NCI-H446 (cell line): ENCODE measurements at regions not wholly inside any gene's neighbourhood (a gene's known extent, or its start where the extent isn't known, plus 50 kb on each side); places are given as distances from the start of the nearest gene placed in this dataset.
"Not testable (repeated sequence)": the region's sequence is repeated elsewhere in the genome, so short reads cannot be mapped to it uniquely, and the experiment has no call there.

Experiments used
- DNase-seq, 2 experiments: peaks; one replicate each; lab custom pipeline; 2025; lab: John Stamatoyannopoulos, UW

DNA sequence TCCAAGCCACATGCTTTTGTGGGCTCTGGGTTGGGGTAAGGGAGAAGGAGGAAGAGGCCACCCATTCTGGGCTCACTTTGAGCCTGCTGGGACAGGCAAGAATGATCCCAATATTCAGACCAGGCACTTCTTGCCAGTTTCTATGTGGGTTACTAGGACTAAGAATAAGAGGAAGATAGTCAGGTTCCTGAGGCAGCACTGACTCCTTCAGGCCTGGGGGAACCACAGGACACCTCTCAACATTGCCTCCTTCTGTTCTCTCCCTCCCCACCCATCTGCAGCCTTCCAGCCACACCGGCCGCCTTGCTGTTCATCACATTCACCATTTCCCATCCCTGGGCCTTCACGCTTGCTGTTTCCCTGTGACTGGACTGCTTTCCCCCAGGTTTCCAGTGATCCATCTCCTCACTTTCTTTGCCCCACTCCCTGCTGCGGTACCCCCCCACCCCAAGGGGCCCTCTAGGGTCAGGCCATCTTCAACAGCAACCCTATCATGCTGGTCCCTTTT, 69.2 kb upstream of the SIRPA start:
- no peak for DNase-seq

- no peak for DNase-seq
These were observed 69.7 kb upstream of the SIRPA start for GRCh38 chr20:1825507-1825906.

- no peak for DNase-seq
These were observed 70.4 kb upstream of the SIRPA start for GRCh38 chr20:1824834-1825233.

GRCh38 chr20:1824181-1824580, 71.0 kb upstream of the SIRPA start:
- no peak for DNase-seq

- DNase-seq, result no peak
These were observed 71.8 kb upstream of the SIRPA start for GRCh38 chr20:1823450-1823844.

DNA sequence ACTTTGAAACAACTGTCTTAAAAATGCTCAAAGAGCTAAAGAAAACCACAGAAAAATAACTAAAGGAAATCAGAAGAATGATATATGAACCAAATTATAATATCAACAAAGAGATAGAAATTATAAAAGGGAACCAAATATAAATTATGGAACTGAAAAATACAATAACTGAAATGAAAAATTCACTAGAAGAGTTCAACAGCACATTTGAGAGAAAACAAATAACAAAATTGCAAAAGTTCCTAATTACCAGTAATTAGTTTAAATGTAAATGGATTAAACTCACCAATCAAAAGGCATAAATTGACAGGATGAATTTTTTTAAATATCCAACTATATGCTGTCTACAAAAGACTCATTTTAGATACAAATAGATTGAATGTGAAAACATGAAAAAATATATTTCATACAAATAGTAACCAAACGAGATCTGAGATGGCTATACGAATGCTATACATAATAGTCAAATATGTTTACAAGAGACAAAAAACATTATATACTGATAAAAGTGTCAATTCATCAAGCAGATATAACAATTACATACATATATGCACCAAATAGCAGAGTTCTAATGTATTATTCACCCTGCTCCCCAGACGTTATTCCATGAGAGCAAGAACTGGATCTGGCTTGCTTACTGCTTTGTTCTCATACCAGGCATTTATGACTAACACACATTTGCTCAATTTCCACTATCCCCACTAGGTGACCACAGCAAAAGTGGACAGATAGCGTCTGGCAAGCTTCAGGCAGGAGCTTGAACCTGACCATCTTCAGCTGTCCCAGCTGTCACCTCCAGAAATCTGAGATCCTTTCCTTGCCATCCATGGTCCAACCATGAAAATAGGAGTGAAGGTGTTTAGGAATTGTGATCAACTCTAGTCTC, 72.4 kb upstream of the SIRPA start:
- no peak for DNase-seq

DNA sequence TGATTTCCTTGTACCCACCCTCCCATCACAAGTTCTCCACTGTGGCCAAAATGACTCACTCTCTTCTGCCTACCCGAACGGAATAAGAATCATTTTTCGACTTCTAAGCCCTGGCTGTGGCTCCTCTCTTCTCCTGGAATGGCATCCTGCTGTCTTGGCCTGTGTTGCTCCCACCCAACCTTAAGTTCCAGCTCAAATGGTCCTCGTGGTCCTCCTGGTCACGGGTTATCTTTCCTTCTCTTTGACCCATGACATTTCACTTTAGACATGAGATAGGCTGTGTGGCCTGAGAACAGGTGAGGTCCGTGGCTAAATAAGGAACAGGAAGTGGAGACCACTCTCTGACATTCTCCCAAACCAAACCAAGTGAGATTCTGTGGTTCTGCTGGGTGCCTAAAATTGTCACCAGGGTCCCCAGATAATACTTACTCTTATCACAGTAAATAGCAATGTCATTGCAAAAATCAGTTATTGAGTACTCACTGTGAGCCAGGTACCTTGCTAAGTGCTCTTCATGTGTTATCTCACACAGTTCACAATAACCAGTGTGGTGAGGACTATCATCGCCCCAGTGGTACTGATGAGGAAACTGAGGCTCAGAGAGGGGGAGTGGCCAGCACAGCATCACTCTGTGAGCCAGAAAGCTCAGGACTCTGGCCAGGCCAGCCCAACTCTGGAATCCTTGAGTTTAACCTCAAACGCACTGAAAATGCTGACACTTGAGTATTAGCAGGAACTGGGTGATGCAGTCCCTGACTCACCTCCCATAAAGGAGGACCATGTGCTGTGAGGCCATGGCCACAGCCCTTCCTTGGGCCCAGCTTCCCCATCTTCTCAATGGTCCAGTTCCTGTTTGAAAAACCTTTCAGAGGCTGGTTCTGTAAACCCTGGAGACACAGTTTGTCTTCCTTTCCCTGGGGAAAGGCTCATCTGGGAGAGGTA, 74.8 kb upstream of the SIRPA start:
- DNase-seq, result peak in 1 of 2 experiments; percentile 18

GRCh38 chr20:1819311-1820137, 75.7 kb upstream of the SIRPA start:
- peak in 1 of 2 experiments; percentile 30 for DNase-seq

DNA sequence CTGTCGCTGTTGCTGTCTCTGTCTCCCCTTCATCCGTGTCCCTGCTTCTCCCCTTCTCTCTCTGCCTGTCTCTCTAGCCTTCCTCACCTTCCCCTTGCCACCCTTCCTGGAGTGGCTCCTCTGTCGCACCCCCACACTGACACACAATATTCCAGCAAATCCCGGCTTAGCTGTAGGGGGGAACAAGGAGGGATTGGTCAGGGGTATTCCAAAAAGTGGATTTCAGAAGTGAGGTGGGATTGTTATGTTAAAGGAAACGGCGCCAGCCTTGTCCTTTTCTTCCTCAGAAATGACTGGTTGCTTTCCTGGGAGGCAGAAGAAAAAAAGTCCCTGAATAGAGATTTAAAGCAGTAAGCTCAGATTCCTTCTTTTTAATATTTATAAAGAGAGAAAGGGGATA, 76.3 kb upstream of the SIRPA start:
- DNase-seq, result no peak

- no peak for DNase-seq
These were observed 76.9 kb upstream of the SIRPA start for GRCh38 chr20:1818247-1818840.

- peak in 1 of 2 experiments; percentile 18 for DNase-seq
These were observed 77.5 kb upstream of the SIRPA start for GRCh38 chr20:1817577-1818211.

GRCh38 chr20:1816384-1817381, 78.5 kb upstream of the SIRPA start:
- peak; percentile 97 to 98 for DNase-seq

DNA sequence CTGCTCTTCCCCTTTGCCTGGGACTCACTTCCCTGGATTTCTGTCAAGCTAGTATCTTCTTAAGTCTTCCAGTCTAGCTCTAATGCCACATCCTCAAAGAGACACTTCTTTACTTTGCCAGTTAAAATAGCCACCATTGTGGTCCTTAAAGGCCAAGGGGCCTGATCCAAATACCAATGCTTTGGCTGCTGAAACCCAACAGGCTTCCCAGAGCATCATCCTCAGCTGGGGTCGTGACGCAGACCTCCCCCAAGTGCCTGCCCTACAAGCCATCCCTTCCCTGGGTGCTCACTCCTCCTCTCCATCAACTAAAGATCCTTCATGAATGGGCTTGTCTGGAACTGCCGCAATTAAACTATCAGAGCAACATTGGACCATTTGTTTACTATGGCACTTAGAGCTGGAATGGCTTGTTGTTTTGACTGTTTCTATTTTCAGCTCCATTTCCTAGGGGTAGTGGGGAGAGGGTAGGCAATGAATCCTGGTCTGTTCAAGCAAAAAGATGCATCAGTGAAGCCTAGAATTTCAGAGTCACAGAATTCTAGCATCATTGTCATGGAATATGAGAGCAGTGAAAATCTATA, 79.6 kb upstream of the SIRPA start:
- DNase-seq, result peak; percentile 70 to 74

GRCh38 chr20:1814861-1815260, 80.3 kb upstream of the SIRPA start:
- DNase-seq, result not testable (repeated sequence)

- DNase-seq, result no peak
These were observed 81.3 kb upstream of the SIRPA start for GRCh38 chr20:1813674-1814635.

DNA sequence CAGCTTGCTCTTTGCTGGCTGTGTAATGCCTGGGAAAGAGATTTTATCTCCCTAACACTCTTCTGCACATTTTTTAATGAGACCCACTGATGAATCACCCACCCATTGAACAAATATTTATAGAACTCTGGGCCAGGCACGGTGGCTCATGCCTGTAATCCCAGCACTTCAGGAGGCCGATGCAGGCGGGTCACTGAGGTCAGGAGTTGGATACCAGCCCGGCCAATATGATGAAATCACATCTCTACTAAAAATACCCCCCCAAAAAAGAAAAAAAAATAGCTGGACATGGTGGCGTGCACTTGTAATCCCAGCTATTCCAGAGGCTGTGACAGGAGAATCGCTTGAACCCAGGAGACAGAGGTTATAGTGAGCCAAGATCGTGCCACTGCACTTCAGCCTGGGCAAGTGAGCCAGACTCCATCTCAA, 82.1 kb upstream of the SIRPA start:
- DNase-seq, result no peak

DNA sequence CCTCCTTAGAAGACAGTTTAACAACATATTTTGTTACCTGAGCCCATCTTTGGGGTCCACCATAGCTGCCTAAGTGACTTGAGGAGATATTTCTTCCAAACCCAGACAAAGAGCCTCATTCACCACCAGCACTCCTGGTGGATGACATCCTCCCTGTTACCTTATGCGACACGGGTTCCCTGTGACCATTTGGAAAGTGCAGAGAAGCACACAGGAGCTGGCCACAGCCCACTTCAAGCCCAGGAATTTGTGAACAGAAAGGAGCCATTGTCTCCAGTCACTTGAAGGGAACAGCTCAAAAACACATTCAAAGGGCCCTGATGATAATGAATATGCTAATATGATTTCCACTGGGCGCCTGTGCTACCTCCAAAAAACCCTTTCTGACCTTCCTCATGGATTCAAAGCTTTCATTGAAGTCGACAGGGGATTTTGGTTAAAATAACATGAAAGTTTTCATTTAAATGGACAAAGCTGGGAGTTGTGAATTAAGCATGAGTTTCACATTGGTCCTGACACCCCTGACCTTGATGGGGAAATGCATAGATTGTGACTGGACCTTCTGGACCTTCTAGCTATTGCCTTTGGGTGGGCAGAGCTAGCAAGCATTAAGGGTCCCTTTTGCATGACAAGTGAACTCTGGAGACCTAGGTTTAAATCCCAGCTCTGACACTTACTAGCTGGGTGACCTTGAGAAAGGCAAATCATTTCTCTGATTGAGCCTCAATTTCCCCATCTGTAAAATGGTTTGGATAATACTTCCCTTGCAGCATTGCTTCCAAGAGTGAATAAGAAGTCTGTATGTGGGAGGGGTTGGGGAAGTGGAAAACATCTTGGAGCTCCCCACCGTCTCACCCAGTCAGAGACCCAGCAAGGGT, 83.3 kb upstream of the SIRPA start:
- DNase-seq, result no peak
